Mesendoderm (in vitro differentiated cells): ENCODE measurements at regions not wholly inside any gene's neighbourhood (a gene's known extent, or its start where the extent isn't known, plus 50 kb on each side); places are given as distances from the start of the nearest gene placed in this dataset.

ENCODE experiments used
- DNase-seq: peaks from one replicate; pipeline ENCODE4 v3.0.0; 2013
- H2AK5ac ChIP-seq: 2 replicates; pipeline ENCODE4 v1.6.1; 2013; ENCODE audit warnings: low read length, inconsistent platforms
- H2BK120ac ChIP-seq: 2 replicates; pipeline ENCODE4 v1.6.1; 2013; ENCODE audit warnings: low read depth, mild to moderate bottlenecking, low read length, moderate library complexity, mixed read lengths
- H2BK15ac ChIP-seq: replicated peaks from 2 replicates; pipeline ENCODE4 v1.6.1; 2013; ENCODE audit warnings: low read depth, mild to moderate bottlenecking, moderate library complexity
- H2BK5ac ChIP-seq: 2 replicates; pipeline ENCODE4 v1.6.1; 2013; ENCODE audit warnings: low read length, inconsistent platforms
- H3K18ac ChIP-seq: 2 replicates; pipeline ENCODE4 v1.6.1; 2013; ENCODE audit warnings: mild to moderate bottlenecking, low read length, mixed read lengths
- H3K23ac ChIP-seq: one replicate; pipeline ENCODE4 v1.6.1; 2013; ENCODE audit warnings: low read length
- H3K27ac ChIP-seq: 2 replicates; pipeline ENCODE4 v1.5.1; 2013; ENCODE audit warnings: low read depth, mild to moderate bottlenecking, inconsistent platforms, low read length, moderate library complexity
- H3K27me3 ChIP-seq: 2 replicates; pipeline ENCODE4 v1.6.1; 2013; ENCODE audit warnings: low read length, control low read depth, mild to moderate bottlenecking, inconsistent platforms; ENCODE audit not compliant: insufficient read depth, poor library complexity
- H3K36me3 ChIP-seq: 2 replicates; pipeline ENCODE4 v1.6.1; 2013; ENCODE audit warnings: low read length, inconsistent platforms; ENCODE audit not compliant: control insufficient read depth, insufficient read depth
- H3K4ac ChIP-seq: one replicate; pipeline ENCODE4 v1.6.1; 2013; ENCODE audit warnings: low read depth, mild to moderate bottlenecking, low read length, moderate library complexity
- H3K4me1 ChIP-seq: 2 replicates; pipeline ENCODE4 v1.6.1; 2013; ENCODE audit warnings: low read depth, low read length, inconsistent platforms; ENCODE audit not compliant: control insufficient read depth
- H3K4me2 ChIP-seq: 2 replicates; pipeline ENCODE4 v1.6.1; 2013; ENCODE audit warnings: low read length
- H3K4me3 ChIP-seq: 2 replicates; pipeline ENCODE4 v1.5.1; 2013; ENCODE audit warnings: mild to moderate bottlenecking, low read length
- H3K56ac ChIP-seq: one replicate; pipeline ENCODE4 v1.6.1; 2013; ENCODE audit warnings: low read length
- H3K79me1 ChIP-seq: 2 replicates; pipeline ENCODE4 v1.6.1; 2013; ENCODE audit warnings: low read length, inconsistent platforms
- H3K79me2 ChIP-seq: 2 replicates; pipeline ENCODE4 v1.6.1; 2013; ENCODE audit warnings: mild to moderate bottlenecking, low read length; ENCODE audit not compliant: control insufficient read depth, insufficient read depth
- H3K9ac ChIP-seq: 2 replicates; pipeline ENCODE4 v1.6.1; 2013; ENCODE audit warnings: low read length, inconsistent platforms
- H4K5ac ChIP-seq: one replicate; pipeline ENCODE4 v1.6.1; 2013; ENCODE audit warnings: low read length
- H4K8ac ChIP-seq: one replicate; pipeline ENCODE4 v1.6.1; 2013; ENCODE audit warnings: low read depth, mild to moderate bottlenecking, control low read depth, low read length, moderate library complexity
- WGBS: extraction: QIAGEN DNeasy Blood & Tissue Kit; methylation state at CpG from one replicate; pipeline ENCODE4 v1.1.7; 2013; ENCODE audit warnings: low lambda C conversion rate, missing lambda C conversion rate; ENCODE audit not compliant: insufficient coverage; ENCODE audit errors: extremely low coverage; 5-methylcytosine and 5-hydroxymethylcytosine counted together

GRCh38 chr21:27126140-27126539, 159.3 kb upstream of the ADAMTS5 start:
- H3K23ac ChIP-seq: no peak overlapping the region
- no CpG with 5 or more reads among the region's 4 CpGs for WGBS
- no peak overlapping the region for H2BK5ac ChIP-seq
- H3K9ac ChIP-seq: no peak overlapping the region
- no peak overlapping the region for H3K18ac ChIP-seq
- H3K27me3 ChIP-seq: no peaks in the 10 kb centered on the region
- no peak overlapping the region for H4K5ac ChIP-seq
- no peak overlapping the region for H3K4ac ChIP-seq
- H2BK120ac ChIP-seq: no peak overlapping the region
- no peak overlapping the region for H2BK15ac ChIP-seq
- no peak overlapping the region for H3K56ac ChIP-seq
- no peak overlapping the region for H3K4me3 ChIP-seq
- H3K79me1 ChIP-seq: no peaks in the 10 kb centered on the region
- DNase-seq: no peak
- no peaks in the 10 kb centered on the region for H3K36me3 ChIP-seq
- H3K27ac ChIP-seq: no peak overlapping the region
- no peaks in the 10 kb centered on the region for H3K79me2 ChIP-seq
- no peaks in the 10 kb centered on the region for H3K4me1 ChIP-seq
- H4K8ac ChIP-seq: no peak overlapping the region
- no peak overlapping the region for H2AK5ac ChIP-seq
- H3K4me2 ChIP-seq: no peak overlapping the region

- no peak overlapping the region for H2BK15ac ChIP-seq
- H3K4me1 ChIP-seq: no peaks in the 10 kb centered on the region
- H3K27ac ChIP-seq: no peak overlapping the region
- H3K79me1 ChIP-seq: no peaks in the 10 kb centered on the region
- H3K27me3 ChIP-seq: no peaks in the 10 kb centered on the region
- DNase-seq: no peak
- H3K56ac ChIP-seq: no peak overlapping the region
- H3K4ac ChIP-seq: no peak overlapping the region
- no peak overlapping the region for H3K9ac ChIP-seq
- no peak overlapping the region for H2BK5ac ChIP-seq
- H3K18ac ChIP-seq: no peak overlapping the region
- H4K8ac ChIP-seq: no peak overlapping the region
- no peaks in the 10 kb centered on the region for H3K36me3 ChIP-seq
- H2BK120ac ChIP-seq: no peak overlapping the region
- H3K4me2 ChIP-seq: no peak overlapping the region
- H2AK5ac ChIP-seq: no peak overlapping the region
- H3K23ac ChIP-seq: no peak overlapping the region
- no peak overlapping the region for H4K5ac ChIP-seq
- no peaks in the 10 kb centered on the region for H3K79me2 ChIP-seq
- no peak overlapping the region for H3K4me3 ChIP-seq
Measured at GRCh38 chr21:27122686-27123085, 155.8 kb upstream of the ADAMTS5 start.

GRCh38 chr21:27114111-27114510, 147.2 kb upstream of the ADAMTS5 start:
- Histone ChIP-seq H2AK5ac (no peak overlapping the region), H3K79me1 (no peaks in the 10 kb centered on the region), H4K5ac (no peak overlapping the region), H3K36me3 (no peaks in the 10 kb centered on the region), H3K27ac (no peak overlapping the region), H3K9ac (no peak overlapping the region), H4K8ac (no peak overlapping the region), H2BK120ac (no peak overlapping the region), H3K79me2 (no peaks in the 10 kb centered on the region), H3K4me3 (no peak overlapping the region), H2BK5ac (no peak overlapping the region), H3K56ac (no peak overlapping the region), H3K4me2 (no peak overlapping the region), H3K27me3 (no peaks in the 10 kb centered on the region), H3K4ac (no peak overlapping the region), H3K4me1 (no peaks in the 10 kb centered on the region), H3K18ac (no peak overlapping the region), H2BK15ac (no peak overlapping the region), H3K23ac (no peak overlapping the region)
- no peak for DNase-seq
- WGBS: no CpG with 5 or more reads among the region's 2 CpGs

GRCh38 chr21:27112186-27112585, 145.3 kb upstream of the ADAMTS5 start:
- no peak overlapping the region for H3K27ac ChIP-seq

GRCh38 chr21:27110956-27111355, 144.1 kb upstream of the ADAMTS5 start:
- no peaks in the 10 kb centered on the region for H3K4me1 ChIP-seq
- H3K23ac ChIP-seq: no peak overlapping the region
- no peak overlapping the region for H3K4me3 ChIP-seq
- H3K79me1 ChIP-seq: no peaks in the 10 kb centered on the region
- H3K9ac ChIP-seq: no peak overlapping the region
- H3K36me3 ChIP-seq: no peaks in the 10 kb centered on the region
- H3K4me2 ChIP-seq: no peak overlapping the region
- no peak overlapping the region for H4K8ac ChIP-seq
- no peak overlapping the region for H2BK15ac ChIP-seq
- no peak overlapping the region for H2BK120ac ChIP-seq
- H2BK5ac ChIP-seq: no peak overlapping the region
- no peak overlapping the region for H3K27ac ChIP-seq
- no CpG with 5 or more reads among the region's 2 CpGs for WGBS
- no peak overlapping the region for H3K4ac ChIP-seq
- H2AK5ac ChIP-seq: no peak overlapping the region
- no peaks in the 10 kb centered on the region for H3K79me2 ChIP-seq
- H3K27me3 ChIP-seq: no peaks in the 10 kb centered on the region
- no peak overlapping the region for H3K56ac ChIP-seq
- no peak overlapping the region for H3K18ac ChIP-seq
- DNase-seq: no peak
- H4K5ac ChIP-seq: no peak overlapping the region

More at GRCh38 chr21:27112186-27112585, 145.3 kb upstream of the ADAMTS5 start:
- no peak overlapping the region for H2BK5ac ChIP-seq
- DNase-seq: no peak
- no peaks in the 10 kb centered on the region for H3K4me1 ChIP-seq
- H2AK5ac ChIP-seq: no peak overlapping the region
- no peak overlapping the region for H3K23ac ChIP-seq
- H3K4ac ChIP-seq: no peak overlapping the region
- no peak overlapping the region for H4K5ac ChIP-seq
- no peaks in the 10 kb centered on the region for H3K36me3 ChIP-seq
- no peak overlapping the region for H3K56ac ChIP-seq
- H3K18ac ChIP-seq: no peak overlapping the region
- no peak overlapping the region for H3K4me3 ChIP-seq
- no peak overlapping the region for H4K8ac ChIP-seq
- H3K79me2 ChIP-seq: no peaks in the 10 kb centered on the region
- no peaks in the 10 kb centered on the region for H3K79me1 ChIP-seq
- no peak overlapping the region for H3K4me2 ChIP-seq
- H2BK15ac ChIP-seq: no peak overlapping the region
- no peak overlapping the region for H2BK120ac ChIP-seq
- no peaks in the 10 kb centered on the region for H3K27me3 ChIP-seq
- no peak overlapping the region for H3K9ac ChIP-seq

- Histone ChIP-seq H3K18ac (no peak overlapping the region), H3K36me3 (no peaks in the 10 kb centered on the region), H3K9ac (no peak overlapping the region), H3K23ac (no peak overlapping the region), H2AK5ac (no peak overlapping the region), H3K27ac (no peak overlapping the region), H3K4me3 (no peak overlapping the region), H3K56ac (no peak overlapping the region), H3K4me2 (no peak overlapping the region), H4K8ac (no peak overlapping the region), H2BK5ac (no peak overlapping the region), H3K4ac (no peak overlapping the region), H2BK120ac (no peak overlapping the region), H3K79me1 (no peaks in the 10 kb centered on the region), H3K79me2 (no peaks in the 10 kb centered on the region), H3K27me3 (no peaks in the 10 kb centered on the region), H3K4me1 (no peaks in the 10 kb centered on the region), H2BK15ac (no peak overlapping the region), H4K5ac (no peak overlapping the region)
- no peak for DNase-seq
- no CpG with 5 or more reads among the region's 2 CpGs for WGBS
Measured at GRCh38 chr21:27108701-27109100, 141.8 kb upstream of the ADAMTS5 start.
